GM23338 (cell line): ENCODE measurements at regions not wholly inside any gene's neighbourhood (a gene's known extent, or its start where the extent isn't known, plus 50 kb on each side); places are given as distances from the start of the nearest gene placed in this dataset.

Experiments
- CREB1 ChIP-seq: fragments of 250-450 bp; sonication (Bioruptor Pico); IDR thresholded peaks from 2 replicates; pipeline ENCODE4 v1.5.0; 2020; ENCODE audit warnings: low read depth, mild to moderate bottlenecking, moderate library complexity
- CTCF ChIP-seq, 2 experiments: fragments of 200-600 bp in 1 of 2; sonication (generic) in 1 of 2; conservative IDR thresholded peaks; 2 replicates each; pipeline versions ENCODE4 v1.5.1 to v1.6.1; 2016 to 2017; ENCODE audit warnings: antibody characterized with exemption in 2 of 2, low read depth in 2 of 2, mild to moderate bottlenecking in 2 of 2, moderate library complexity in 1 of 2
- ETS1 ChIP-seq: IDR thresholded peaks from 2 replicates; pipeline ENCODE4 v1.6.1; 2016; ENCODE audit warnings: antibody characterized with exemption
- EZH2 ChIP-seq: fragments of 200-600 bp; sonication (generic); IDR thresholded peaks from one replicate; pipeline ENCODE4 v1.8.0; 2017; ENCODE audit warnings: antibody characterized with exemption, mild to moderate bottlenecking, low read depth; ENCODE audit not compliant: unreplicated experiment
- EZH2phosphoT487 ChIP-seq: fragments of 200-600 bp; sonication (generic); IDR thresholded peaks from one replicate; pipeline ENCODE4 v1.8.1; 2018; ENCODE audit warnings: antibody characterized with exemption; ENCODE audit not compliant: unreplicated experiment
- JUNB ChIP-seq: IDR thresholded peaks from one replicate; pipeline ENCODE4 v1.6.1; 2016; ENCODE audit warnings: antibody characterized with exemption; ENCODE audit not compliant: unreplicated experiment
- NANOG ChIP-seq: IDR thresholded peaks from 2 replicates; pipeline ENCODE4 v1.6.1; 2016; ENCODE audit warnings: antibody characterized with exemption, borderline replicate concordance
- POLR2AphosphoS5 ChIP-seq: IDR thresholded peaks from 2 replicates; pipeline ENCODE4 v1.6.1; 2016; ENCODE audit warnings: antibody characterized with exemption, low read depth
- REST ChIP-seq: IDR thresholded peaks from one replicate; pipeline ENCODE4 v1.6.1; 2018; ENCODE audit warnings: antibody characterized with exemption; ENCODE audit not compliant: unreplicated experiment
- STAT1 ChIP-seq: IDR thresholded peaks from one replicate; pipeline ENCODE4 v1.6.1; 2016; ENCODE audit warnings: antibody characterized with exemption; ENCODE audit not compliant: unreplicated experiment

- TF ChIP-seq EZH2phosphoT487 (no peak), CTCF (conservative IDR thresholded peaks at IDR 0.05; ENCODE audit: low read depth in 2 of 2) (no peak), EZH2 (no peak), REST (no peak), POLR2AphosphoS5 (no peak), CREB1 (no peak), NANOG (no peak), JUNB (no peak), ETS1 (no peak), STAT1 (no peak)
Measured at GRCh38 chr2:37793004-37793403, 121.6 kb upstream of the CDC42EP3 start.
